ENCODE measurements at regions not wholly inside any gene's neighbourhood (a gene's known extent, or its start where the extent isn't known, plus 50 kb on each side); places are given as distances from the start of the nearest gene placed in this dataset.
"Not testable (repeated sequence)": the region's sequence is repeated elsewhere in the genome, so short reads cannot be mapped to it uniquely, and the experiment has no call there.

DNA sequence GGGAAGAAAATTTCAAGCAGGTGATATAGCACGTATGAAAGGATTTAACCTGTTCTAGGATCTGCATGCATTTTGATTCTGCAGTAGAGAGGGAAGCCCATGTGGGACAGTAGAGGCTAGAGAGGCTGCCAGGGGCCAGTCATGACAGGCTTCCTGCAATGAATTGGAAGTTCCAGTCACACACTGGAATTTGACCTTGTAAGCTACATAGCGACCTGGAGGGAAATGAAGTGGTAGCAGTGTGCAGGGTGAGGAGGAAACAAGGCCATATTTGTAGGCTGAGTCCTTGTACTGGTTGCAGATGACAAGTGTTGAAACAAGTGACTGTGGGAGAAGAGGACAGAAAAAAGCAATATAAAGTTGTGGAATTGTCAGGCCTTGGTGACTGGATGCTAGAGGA, 58.6 kb upstream of the OLIG3 start:
- ATAC-seq (no peak), FAIRE-seq (no peak), DNase-seq (ENCODE audit: low read depth in 1 of 2, low spot score in 1 of 2) (no peak)
- Histone ChIP-seq H3K9me3 (no peaks in the 10 kb centered on the region), H3K27ac (no peak overlapping the region), H3K4me3 (no peak overlapping the region), H3K4me2 (no peak overlapping the region), H3K4me1 (no peaks in the 10 kb centered on the region)
- TF ChIP-seq ZSCAN20 (CRISPR knock-in tag; IDR thresholded peaks at IDR 0.05), result no peak
- TF ChIP-seq, protein P1, sequence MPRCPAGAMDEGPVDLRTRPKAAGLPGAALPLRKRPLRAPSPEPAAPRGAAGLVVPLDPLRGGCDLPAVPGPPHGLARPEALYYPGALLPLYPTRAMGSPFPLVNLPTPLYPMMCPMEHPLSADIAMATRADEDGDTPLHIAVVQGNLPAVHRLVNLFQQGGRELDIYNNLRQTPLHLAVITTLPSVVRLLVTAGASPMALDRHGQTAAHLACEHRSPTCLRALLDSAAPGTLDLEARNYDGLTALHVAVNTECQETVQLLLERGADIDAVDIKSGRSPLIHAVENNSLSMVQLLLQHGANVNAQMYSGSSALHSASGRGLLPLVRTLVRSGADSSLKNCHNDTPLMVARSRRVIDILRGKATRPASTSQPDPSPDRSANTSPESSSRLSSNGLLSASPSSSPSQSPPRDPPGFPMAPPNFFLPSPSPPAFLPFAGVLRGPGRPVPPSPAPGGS (IDR thresholded peaks at IDR 0.05), result no peak
- no peak for TF ChIP-seq SMC3 (IDR thresholded peaks at IDR 0.05)
- TF ChIP-seq, protein P2, sequence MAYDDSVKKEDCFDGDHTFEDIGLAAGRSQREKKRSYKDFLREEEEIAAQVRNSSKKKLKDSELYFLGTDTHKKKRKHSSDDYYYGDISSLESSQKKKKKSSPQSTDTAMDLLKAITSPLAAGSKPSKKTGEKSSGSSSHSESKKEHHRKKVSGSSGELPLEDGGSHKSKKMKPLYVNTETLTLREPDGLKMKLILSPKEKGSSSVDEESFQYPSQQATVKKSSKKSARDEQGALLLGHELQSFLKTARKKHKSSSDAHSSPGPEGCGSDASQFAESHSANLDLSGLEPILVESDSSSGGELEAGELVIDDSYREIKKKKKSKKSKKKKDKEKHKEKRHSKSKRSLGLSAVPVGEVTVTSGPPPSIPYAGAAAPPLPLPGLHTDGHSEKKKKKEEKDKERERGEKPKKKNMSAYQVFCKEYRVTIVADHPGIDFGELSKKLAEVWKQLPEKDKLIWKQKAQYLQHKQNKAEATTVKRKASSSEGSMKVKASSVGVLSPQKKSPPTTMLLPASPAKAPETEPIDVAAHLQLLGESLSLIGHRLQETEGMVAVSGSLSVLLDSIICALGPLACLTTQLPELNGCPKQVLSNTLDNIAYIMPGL (CRISPR knock-in tag; IDR thresholded peaks at IDR 0.05; ENCODE audit: borderline replicate concordance), result no peak
- TF ChIP-seq, protein P3, sequence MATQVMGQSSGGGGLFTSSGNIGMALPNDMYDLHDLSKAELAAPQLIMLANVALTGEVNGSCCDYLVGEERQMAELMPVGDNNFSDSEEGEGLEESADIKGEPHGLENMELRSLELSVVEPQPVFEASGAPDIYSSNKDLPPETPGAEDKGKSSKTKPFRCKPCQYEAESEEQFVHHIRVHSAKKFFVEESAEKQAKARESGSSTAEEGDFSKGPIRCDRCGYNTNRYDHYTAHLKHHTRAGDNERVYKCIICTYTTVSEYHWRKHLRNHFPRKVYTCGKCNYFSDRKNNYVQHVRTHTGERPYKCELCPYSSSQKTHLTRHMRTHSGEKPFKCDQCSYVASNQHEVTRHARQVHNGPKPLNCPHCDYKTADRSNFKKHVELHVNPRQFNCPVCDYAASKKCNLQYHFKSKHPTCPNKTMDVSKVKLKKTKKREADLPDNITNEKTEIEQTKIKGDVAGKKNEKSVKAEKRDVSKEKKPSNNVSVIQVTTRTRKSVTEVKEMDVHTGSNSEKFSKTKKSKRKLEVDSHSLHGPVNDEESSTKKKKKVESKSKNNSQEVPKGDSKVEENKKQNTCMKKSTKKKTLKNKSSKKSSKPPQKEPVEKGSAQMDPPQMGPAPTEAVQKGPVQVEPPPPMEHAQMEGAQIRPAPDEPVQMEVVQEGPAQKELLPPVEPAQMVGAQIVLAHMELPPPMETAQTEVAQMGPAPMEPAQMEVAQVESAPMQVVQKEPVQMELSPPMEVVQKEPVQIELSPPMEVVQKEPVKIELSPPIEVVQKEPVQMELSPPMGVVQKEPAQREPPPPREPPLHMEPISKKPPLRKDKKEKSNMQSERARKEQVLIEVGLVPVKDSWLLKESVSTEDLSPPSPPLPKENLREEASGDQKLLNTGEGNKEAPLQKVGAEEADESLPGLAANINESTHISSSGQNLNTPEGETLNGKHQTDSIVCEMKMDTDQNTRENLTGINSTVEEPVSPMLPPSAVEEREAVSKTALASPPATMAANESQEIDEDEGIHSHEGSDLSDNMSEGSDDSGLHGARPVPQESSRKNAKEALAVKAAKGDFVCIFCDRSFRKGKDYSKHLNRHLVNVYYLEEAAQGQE (IDR thresholded peaks at IDR 0.05), result no peak
- TF ChIP-seq HOXA7 (CRISPR knock-in tag; IDR thresholded peaks at IDR 0.05), result no peak
- no peak for TF ChIP-seq CBX8 (IDR thresholded peaks at IDR 0.05)
- TF ChIP-seq CEBPB (IDR thresholded peaks at IDR 0.05), result no peak
- no peak for TF ChIP-seq BHLHE40 (IDR thresholded peaks at IDR 0.05; ENCODE audit: low read depth, low read length)
- no peak for TF ChIP-seq JUNB (IDR thresholded peaks at IDR 0.05)
- TF ChIP-seq CHD2 (IDR thresholded peaks at IDR 0.05; ENCODE audit: low read length, partially characterized antibody), result no peak
- TF ChIP-seq ZNF302 (CRISPR knock-in tag; IDR thresholded peaks at IDR 0.05), result no peak
- no peak for TF ChIP-seq RAD21 (conservative IDR thresholded peaks at IDR 0.05 in 1 of 2, IDR thresholded peaks at IDR 0.05 in 1 of 2)
- no peak for TF ChIP-seq HDAC2 (IDR thresholded peaks at IDR 0.05)
- no peak for TF ChIP-seq ZFP36 (IDR thresholded peaks at IDR 0.05; ENCODE audit: borderline replicate concordance, partially characterized antibody)
- TF ChIP-seq, protein P4, sequence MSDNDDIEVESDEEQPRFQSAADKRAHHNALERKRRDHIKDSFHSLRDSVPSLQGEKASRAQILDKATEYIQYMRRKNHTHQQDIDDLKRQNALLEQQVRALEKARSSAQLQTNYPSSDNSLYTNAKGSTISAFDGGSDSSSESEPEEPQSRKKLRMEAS (IDR thresholded peaks at IDR 0.05), result no peak
- ChIA-PET CTCF (no interaction called here), POLR2A (no interaction called here)
- WGBS (ENCODE audit: missing lambda C conversion rate), result 19% methylated on average over 2 of the region's 2 CpGs

DNA sequence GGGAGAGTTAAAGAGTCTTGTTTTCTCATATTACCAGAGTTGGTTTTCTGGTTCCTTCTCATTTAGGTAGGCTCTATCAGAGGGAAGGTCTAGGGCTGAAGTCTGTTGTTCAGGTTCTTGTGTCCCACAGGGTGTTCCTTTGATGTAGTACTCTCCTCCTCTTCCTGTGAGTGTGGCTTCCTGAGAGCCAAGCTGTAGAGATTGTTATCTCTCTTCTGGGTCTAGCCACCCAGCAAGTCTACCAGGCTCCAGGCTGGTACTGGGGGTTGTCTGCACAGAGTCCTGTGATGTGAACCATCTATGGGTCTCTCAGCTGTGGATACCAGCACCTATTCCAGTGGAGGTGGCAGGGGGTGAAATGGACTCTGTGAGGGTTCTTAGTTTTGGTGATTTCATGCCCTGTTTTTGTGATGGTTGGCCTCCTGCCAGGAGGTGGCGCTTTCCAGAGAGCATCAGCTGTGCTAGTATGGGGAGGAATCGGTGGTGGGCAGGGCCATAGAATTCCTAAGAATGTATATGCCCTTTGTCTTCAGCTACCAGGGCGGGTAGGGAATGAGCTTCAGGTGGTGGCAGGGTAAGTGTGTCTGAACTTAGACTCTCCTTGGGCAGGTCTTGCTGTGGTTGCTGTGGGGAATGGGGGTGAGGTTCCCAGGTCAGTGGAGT, 65.5 kb upstream of the OLIG3 start:
- FAIRE-seq; H3K4me2 ChIP-seq; H3K9me3 ChIP-seq; DNase-seq (ENCODE audit: low read depth in 1 of 2, low spot score in 1 of 2); ATAC-seq; H3K4me3 ChIP-seq; POLR2A ChIA-PET; H3K4me1 ChIP-seq; H3K27ac ChIP-seq; CTCF ChIA-PET: not testable (repeated sequence)
- WGBS (ENCODE audit: missing lambda C conversion rate), result 15% methylated on average over 3 of the region's 3 CpGs

GRCh38 chr6:137560184-137560563, 66.0 kb upstream of the OLIG3 start:
- H3K4me2 ChIP-seq, result no peak overlapping the region
- WGBS (ENCODE audit: missing lambda C conversion rate), result 60% methylated on average over 1 of the region's 1 CpG
- ChIA-PET POLR2A (no interaction called here), CTCF (no interaction called here)
- H3K9me3 ChIP-seq, result no peaks in the 10 kb centered on the region
- H3K4me3 ChIP-seq, result no peak overlapping the region
- H3K27ac ChIP-seq, result no peak overlapping the region
- FAIRE-seq, result no peak
- DNase-seq (ENCODE audit: low read depth in 1 of 2, low spot score in 1 of 2), result no peak
- no peak for ATAC-seq
- H3K4me1 ChIP-seq, result no peaks in the 10 kb centered on the region
- TF ChIP-seq CBX2 (IDR thresholded peaks at IDR 0.05; ENCODE audit: borderline replicate concordance, low read depth) (no peak), ZNF302 (CRISPR knock-in tag; IDR thresholded peaks at IDR 0.05) (no peak), HOXA7 (CRISPR knock-in tag; IDR thresholded peaks at IDR 0.05) (no peak), RCOR1 (IDR thresholded peaks at IDR 0.05; ENCODE audit: low read depth, low read length) (no peak), ZC3H11A (IDR thresholded peaks at IDR 0.05) (no peak), EHF (CRISPR knock-in tag; IDR thresholded peaks at IDR 0.05) (no peak), POLR2A (IDR thresholded peaks at IDR 0.05; ENCODE audit: low read length) (no peak), ESRRA (IDR thresholded peaks at IDR 0.05; ENCODE audit: borderline replicate concordance, low read length) (no peak), HEYL (CRISPR knock-in tag; IDR thresholded peaks at IDR 0.05) (no peak), RNF2 (IDR thresholded peaks at IDR 0.05; ENCODE audit: borderline replicate concordance, low read depth) (no peak), MAZ (IDR thresholded peaks at IDR 0.05; ENCODE audit: borderline replicate concordance, low read depth, low read length) (no peak), GATA3 (IDR thresholded peaks at IDR 0.05; ENCODE audit: borderline replicate concordance) (no peak), JUNB (IDR thresholded peaks at IDR 0.05) (no peak), MAFK (IDR thresholded peaks at IDR 0.05; ENCODE audit: partially characterized antibody) (no peak)
- TF ChIP-seq, protein P5, sequence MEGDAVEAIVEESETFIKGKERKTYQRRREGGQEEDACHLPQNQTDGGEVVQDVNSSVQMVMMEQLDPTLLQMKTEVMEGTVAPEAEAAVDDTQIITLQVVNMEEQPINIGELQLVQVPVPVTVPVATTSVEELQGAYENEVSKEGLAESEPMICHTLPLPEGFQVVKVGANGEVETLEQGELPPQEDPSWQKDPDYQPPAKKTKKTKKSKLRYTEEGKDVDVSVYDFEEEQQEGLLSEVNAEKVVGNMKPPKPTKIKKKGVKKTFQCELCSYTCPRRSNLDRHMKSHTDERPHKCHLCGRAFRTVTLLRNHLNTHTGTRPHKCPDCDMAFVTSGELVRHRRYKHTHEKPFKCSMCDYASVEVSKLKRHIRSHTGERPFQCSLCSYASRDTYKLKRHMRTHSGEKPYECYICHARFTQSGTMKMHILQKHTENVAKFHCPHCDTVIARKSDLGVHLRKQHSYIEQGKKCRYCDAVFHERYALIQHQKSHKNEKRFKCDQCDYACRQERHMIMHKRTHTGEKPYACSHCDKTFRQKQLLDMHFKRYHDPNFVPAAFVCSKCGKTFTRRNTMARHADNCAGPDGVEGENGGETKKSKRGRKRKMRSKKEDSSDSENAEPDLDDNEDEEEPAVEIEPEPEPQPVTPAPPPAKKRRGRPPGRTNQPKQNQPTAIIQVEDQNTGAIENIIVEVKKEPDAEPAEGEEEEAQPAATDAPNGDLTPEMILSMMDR (IDR thresholded peaks at IDR 0.05), result no peak

Measured in A549 (cell line).